OCI-LY1 (cell line): ENCODE measurements at regions not wholly inside any gene's neighbourhood (a gene's known extent, or its start where the extent isn't known, plus 50 kb on each side); places are given as distances from the start of the nearest gene placed in this dataset.

Source experiments
- H2AFZ ChIP-seq: fragments of 200-600 bp; sonication (generic), shearing (Covaris generic); 2 replicates; pipeline ENCODE4 v1.6.0; 2014; ENCODE audit warnings: antibody characterized with exemption, mild to moderate bottlenecking, low read length
- H3F3A ChIP-seq: fragments of 200-600 bp; sonication (generic), shearing (Covaris generic); 2 replicates; pipeline ENCODE4 v1.6.0; 2014; ENCODE audit warnings: mild to moderate bottlenecking, antibody characterized with exemption, low read length, moderate library complexity; ENCODE audit not compliant: insufficient read depth
- H3K27ac ChIP-seq: fragments of 200-600 bp; sonication (generic); 2 replicates; pipeline ENCODE4 v1.5.1; 2014; ENCODE audit warnings: low read length, mixed run types, mild to moderate bottlenecking, low read depth; ENCODE audit not compliant: poor library complexity, severe bottlenecking
- H3K27me3 ChIP-seq: fragments of 200-600 bp; sonication (generic); 2 replicates; pipeline ENCODE4 v1.6.0; 2014; ENCODE audit warnings: antibody characterized with exemption, mild to moderate bottlenecking, low read length, moderate library complexity; ENCODE audit not compliant: insufficient read depth
- H3K36me3 ChIP-seq: fragments of 200-600 bp; sonication (generic); 2 replicates; pipeline ENCODE4 v1.6.1; 2014; ENCODE audit warnings: mild to moderate bottlenecking, antibody characterized with exemption, low read length, moderate library complexity, mixed read lengths; ENCODE audit not compliant: insufficient read depth
- H3K4me1 ChIP-seq: fragments of 200-600 bp; sonication (generic); 2 replicates; pipeline ENCODE4 v1.5.1; 2014; ENCODE audit warnings: mild to moderate bottlenecking, low read length, moderate library complexity; ENCODE audit not compliant: insufficient read depth, severe bottlenecking
- H3K4me2 ChIP-seq: fragments of 200-600 bp; sonication (generic), shearing (Covaris generic); 2 replicates; pipeline ENCODE4 v1.6.1; 2014; ENCODE audit warnings: low read length
- H3K4me3 ChIP-seq: fragments of 200-600 bp; sonication (generic); 2 replicates; pipeline ENCODE4 v1.5.1; 2014; ENCODE audit warnings: low read length, low read depth, mild to moderate bottlenecking, mixed read lengths; ENCODE audit not compliant: poor library complexity, severe bottlenecking
- H3K79me2 ChIP-seq: fragments of 200-600 bp; shearing (Covaris generic); 2 replicates; pipeline ENCODE4 v1.6.1; 2016; ENCODE audit warnings: mixed run types, low read length, mixed read lengths; ENCODE audit not compliant: insufficient read depth
- H3K9ac ChIP-seq: fragments of 200-600 bp; sonication (generic), shearing (Covaris generic); 2 replicates; pipeline ENCODE4 v1.6.1; 2014; ENCODE audit warnings: mild to moderate bottlenecking, low read length, mixed read lengths
- H3K9me2 ChIP-seq: fragments of 200-600 bp; sonication (generic), shearing (Covaris generic); 2 replicates; pipeline ENCODE4 v1.6.1; 2014; ENCODE audit warnings: low read depth, mild to moderate bottlenecking, low read length, mixed read lengths
- H3K9me3 ChIP-seq: fragments of 200-600 bp; shearing (Covaris generic); 2 replicates; pipeline ENCODE4 v1.6.1; 2014; ENCODE audit warnings: low read length, mixed read lengths
- H4K20me1 ChIP-seq: fragments of 200-600 bp; sonication (generic), shearing (Covaris generic); 2 replicates; pipeline ENCODE4 v1.6.0; 2016; ENCODE audit warnings: mild to moderate bottlenecking, low read length; ENCODE audit not compliant: insufficient read depth
- CTCF ChIP-seq: fragments of 200-600 bp; sonication (generic), shearing (Covaris generic); IDR thresholded peaks from 2 replicates; pipeline ENCODE4 v1.5.1; 2017; ENCODE audit warnings: mild to moderate bottlenecking, antibody characterized with exemption, low read length, moderate library complexity, mixed read lengths
- EZH2 ChIP-seq: fragments of 200-600 bp; sonication (generic), shearing (Covaris generic); IDR thresholded peaks from 2 replicates; pipeline ENCODE4 v1.8.0; 2017; ENCODE audit warnings: borderline replicate concordance, mixed run types, mild to moderate bottlenecking, antibody characterized with exemption, low read length, moderate library complexity, mixed read lengths

GRCh38 chr20:48106428-48106827, 321.1 kb upstream of the SULF2 start:
- H3K79me2 ChIP-seq = no peaks in the 10 kb centered on the region
- H3K27me3 ChIP-seq = peaks cover 4% of the 10 kb centered on the region; the same call in 1 of the 2 replicates
- H3K4me1 ChIP-seq = no peaks in the 10 kb centered on the region
- H3K36me3 ChIP-seq = no peaks in the 10 kb centered on the region
- no peak for TF ChIP-seq EZH2
- TF ChIP-seq CTCF = no peak
- H3K4me2 ChIP-seq = no peak overlapping the region
- no peaks in the 10 kb centered on the region for H4K20me1 ChIP-seq
- H2AFZ ChIP-seq = no peak overlapping the region
- no peak overlapping the region for H3K4me3 ChIP-seq
- no peaks in the 10 kb centered on the region for H3K9me2 ChIP-seq
- no peak overlapping the region for H3K9ac ChIP-seq
- no peaks in the 10 kb centered on the region for H3F3A ChIP-seq
- no peak overlapping the region for H3K27ac ChIP-seq
- no peaks in the 10 kb centered on the region for H3K9me3 ChIP-seq

- H2AFZ ChIP-seq = no peak overlapping the region
- no peaks in the 10 kb centered on the region for H3F3A ChIP-seq
- no peak overlapping the region for H3K4me3 ChIP-seq
- peaks cover 4% of the 10 kb centered on the region; the same call in 1 of the 2 replicates for H3K27me3 ChIP-seq
- H3K4me2 ChIP-seq = no peak overlapping the region
- no peak overlapping the region for H3K27ac ChIP-seq
- H3K4me1 ChIP-seq = no peaks in the 10 kb centered on the region
- H3K9ac ChIP-seq = no peak overlapping the region
- H3K9me3 ChIP-seq = no peaks in the 10 kb centered on the region
- no peaks in the 10 kb centered on the region for H3K79me2 ChIP-seq
- H4K20me1 ChIP-seq = no peaks in the 10 kb centered on the region
- no peaks in the 10 kb centered on the region for H3K36me3 ChIP-seq
- H3K9me2 ChIP-seq = no peaks in the 10 kb centered on the region
- TF ChIP-seq EZH2 = no peak
- no peak for TF ChIP-seq CTCF
Observed at GRCh38 chr20:48105526-48105925, 320.2 kb upstream of the SULF2 start.

GRCh38 chr20:48102931-48103660, 317.8 kb upstream of the SULF2 start:
- Histone ChIP-seq H4K20me1 (no peaks in the 10 kb centered on the region), H3K27ac (no peak overlapping the region), H3K79me2 (no peaks in the 10 kb centered on the region), H2AFZ (no peak overlapping the region), H3K9me2 (no peaks in the 10 kb centered on the region), H3K27me3 (peaks cover 4% of the 10 kb centered on the region; the same call in 1 of the 2 replicates), H3K9ac (no peak overlapping the region), H3K36me3 (no peaks in the 10 kb centered on the region), H3K4me3 (no peak overlapping the region), H3K9me3 (no peaks in the 10 kb centered on the region), H3K4me1 (no peaks in the 10 kb centered on the region), H3K4me2 (no peak overlapping the region), H3F3A (no peaks in the 10 kb centered on the region)
- TF ChIP-seq EZH2 = no peak
- no peak for TF ChIP-seq CTCF
